ENCODE measurements at regions not wholly inside any gene's neighbourhood (a gene's known extent, or its start where the extent isn't known, plus 50 kb on each side); places are given as distances from the start of the nearest gene placed in this dataset.
"Not testable (repeated sequence)": the region's sequence is repeated elsewhere in the genome, so short reads cannot be mapped to it uniquely, and the experiment has no call there.

DNA sequence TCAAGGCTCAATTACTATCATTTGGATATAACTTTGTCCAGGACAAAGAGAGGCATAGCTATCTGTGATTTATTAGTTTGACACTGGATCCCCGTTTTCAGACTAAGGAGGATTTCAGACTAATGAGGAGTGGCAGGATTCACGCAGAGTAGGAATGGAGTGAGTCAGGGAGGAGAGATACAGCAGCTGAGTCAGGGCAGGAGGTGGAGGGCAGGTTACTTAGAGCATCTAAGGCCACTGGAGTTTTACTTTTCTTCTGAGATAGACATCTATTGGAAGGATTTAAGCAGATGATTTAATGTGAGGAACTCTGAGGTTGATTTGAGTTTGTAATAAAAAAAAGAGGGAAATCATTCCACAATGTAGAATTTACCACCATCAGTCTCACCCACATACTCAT, 110.6 kb downstream of the RPIA start:
- H3K4me1 Mint-ChIP-seq; POLR2A ChIA-PET; H3K9me3 Mint-ChIP-seq; H3K27me3 Mint-ChIP-seq (ENCODE audit: low read depth); H3K4me3 Mint-ChIP-seq; ATAC-seq; DNase-seq (ENCODE audit: low spot score); CTCF ChIA-PET; H3K27ac Mint-ChIP-seq; H3K36me3 Mint-ChIP-seq: not testable (repeated sequence)

DNA sequence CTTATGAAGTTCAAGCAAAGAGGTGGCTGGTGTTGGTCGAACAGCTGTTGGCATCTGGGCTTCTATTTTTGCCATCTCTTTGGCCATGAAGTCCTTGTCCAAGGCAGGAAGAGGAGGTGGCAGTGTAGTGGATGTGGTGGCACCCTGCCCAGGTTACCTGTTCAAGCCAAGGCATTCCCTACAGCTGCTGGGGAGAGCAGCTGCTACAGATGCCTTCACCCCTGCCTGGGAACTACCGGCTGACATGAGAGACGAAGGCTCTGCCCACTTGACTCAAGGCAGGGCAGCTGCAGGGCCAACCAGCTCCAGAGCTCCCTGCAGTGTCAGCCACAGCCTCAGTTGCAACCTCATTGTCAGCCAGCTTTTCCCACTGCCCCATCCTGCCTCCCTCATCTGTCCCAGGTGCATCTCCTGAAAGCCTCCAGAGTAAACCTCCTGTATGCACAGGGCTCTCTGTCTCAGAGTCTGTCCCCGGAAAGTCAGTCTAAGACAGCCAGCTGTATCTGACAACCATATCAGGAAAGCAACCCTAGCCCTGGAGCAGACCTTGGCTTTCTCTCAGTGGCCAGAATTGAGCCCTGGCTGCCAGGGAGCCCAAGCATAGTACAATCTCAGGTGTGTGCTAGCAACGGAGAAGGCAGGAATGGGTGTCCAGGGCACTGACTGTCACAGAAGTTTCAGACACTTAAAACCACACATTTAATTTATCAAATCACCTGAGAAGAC, 115.9 kb downstream of the RPIA start:
- Mint-ChIP-seq H3K4me3 (no peak overlapping the region), H3K27ac (no peak overlapping the region), H3K27me3 (ENCODE audit: low read depth) (no peaks in the 10 kb centered on the region; the same call in 1 of the 2 replicates), H3K4me1 (no peaks in the 10 kb centered on the region), H3K9me3 (peaks cover 7% of the 10 kb centered on the region), H3K36me3 (peaks cover 4% of the 10 kb centered on the region; the same call in 1 of the 2 replicates)
- ATAC-seq = no peak
- CTCF ChIA-PET = no interaction called here
- TF ChIP-seq ZNF423 (CRISPR knock-in tag; IDR thresholded peaks at IDR 0.05) (no peak), RORB (CRISPR knock-in tag; IDR thresholded peaks at IDR 0.05) (no peak), ZNF219 (CRISPR knock-in tag; IDR thresholded peaks at IDR 0.05; ENCODE audit: borderline replicate concordance) (no peak), SMAD4 (CRISPR knock-in tag; IDR thresholded peaks at IDR 0.05) (no peak), SMAD3 (CRISPR knock-in tag; IDR thresholded peaks at IDR 0.05; ENCODE audit: borderline replicate concordance) (no peak), IRF2 (CRISPR knock-in tag; IDR thresholded peaks at IDR 0.05; ENCODE audit: borderline replicate concordance, low read depth) (no peak), NFE2L1 (CRISPR knock-in tag; IDR thresholded peaks at IDR 0.05) (no peak), ERG (CRISPR knock-in tag; IDR thresholded peaks at IDR 0.05) (no peak), ZMAT4 (CRISPR knock-in tag; IDR thresholded peaks at IDR 0.05) (no peak), HMGA2 (CRISPR knock-in tag; IDR thresholded peaks at IDR 0.05) (no peak), CREB1 (CRISPR knock-in tag; IDR thresholded peaks at IDR 0.05) (no peak), CREM (CRISPR knock-in tag; IDR thresholded peaks at IDR 0.05) (no peak), MXD4 (CRISPR knock-in tag; IDR thresholded peaks at IDR 0.05; ENCODE audit: borderline replicate concordance) (no peak), ZNF671 (CRISPR knock-in tag; IDR thresholded peaks at IDR 0.05) (no peak)
- TF ChIP-seq, protein P1, sequence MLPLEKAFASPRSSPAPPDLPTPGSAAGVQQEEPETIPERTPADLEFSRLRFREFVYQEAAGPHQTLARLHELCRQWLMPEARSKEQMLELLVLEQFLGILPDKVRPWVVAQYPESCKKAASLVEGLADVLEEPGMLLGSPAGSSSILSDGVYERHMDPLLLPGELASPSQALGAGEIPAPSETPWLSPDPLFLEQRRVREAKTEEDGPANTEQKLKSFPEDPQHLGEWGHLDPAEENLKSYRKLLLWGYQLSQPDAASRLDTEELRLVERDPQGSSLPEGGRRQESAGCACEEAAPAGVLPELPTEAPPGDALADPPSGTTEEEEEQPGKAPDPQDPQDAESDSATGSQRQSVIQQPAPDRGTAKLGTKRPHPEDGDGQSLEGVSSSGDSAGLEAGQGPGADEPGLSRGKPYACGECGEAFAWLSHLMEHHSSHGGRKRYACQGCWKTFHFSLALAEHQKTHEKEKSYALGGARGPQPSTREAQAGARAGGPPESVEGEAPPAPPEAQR (CRISPR knock-in tag; IDR thresholded peaks at IDR 0.05) = no peak
- TF ChIP-seq, protein P2, sequence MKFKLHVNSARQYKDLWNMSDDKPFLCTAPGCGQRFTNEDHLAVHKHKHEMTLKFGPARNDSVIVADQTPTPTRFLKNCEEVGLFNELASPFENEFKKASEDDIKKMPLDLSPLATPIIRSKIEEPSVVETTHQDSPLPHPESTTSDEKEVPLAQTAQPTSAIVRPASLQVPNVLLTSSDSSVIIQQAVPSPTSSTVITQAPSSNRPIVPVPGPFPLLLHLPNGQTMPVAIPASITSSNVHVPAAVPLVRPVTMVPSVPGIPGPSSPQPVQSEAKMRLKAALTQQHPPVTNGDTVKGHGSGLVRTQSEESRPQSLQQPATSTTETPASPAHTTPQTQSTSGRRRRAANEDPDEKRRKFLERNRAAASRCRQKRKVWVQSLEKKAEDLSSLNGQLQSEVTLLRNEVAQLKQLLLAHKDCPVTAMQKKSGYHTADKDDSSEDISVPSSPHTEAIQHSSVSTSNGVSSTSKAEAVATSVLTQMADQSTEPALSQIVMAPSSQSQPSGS (CRISPR knock-in tag; IDR thresholded peaks at IDR 0.05; ENCODE audit: borderline replicate concordance, low read depth) = no peak
- TF ChIP-seq, protein P3, sequence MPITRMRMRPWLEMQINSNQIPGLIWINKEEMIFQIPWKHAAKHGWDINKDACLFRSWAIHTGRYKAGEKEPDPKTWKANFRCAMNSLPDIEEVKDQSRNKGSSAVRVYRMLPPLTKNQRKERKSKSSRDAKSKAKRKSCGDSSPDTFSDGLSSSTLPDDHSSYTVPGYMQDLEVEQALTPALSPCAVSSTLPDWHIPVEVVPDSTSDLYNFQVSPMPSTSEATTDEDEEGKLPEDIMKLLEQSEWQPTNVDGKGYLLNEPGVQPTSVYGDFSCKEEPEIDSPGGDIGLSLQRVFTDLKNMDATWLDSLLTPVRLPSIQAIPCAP (CRISPR knock-in tag; IDR thresholded peaks at IDR 0.05) = no peak
- TF ChIP-seq, protein P4, sequence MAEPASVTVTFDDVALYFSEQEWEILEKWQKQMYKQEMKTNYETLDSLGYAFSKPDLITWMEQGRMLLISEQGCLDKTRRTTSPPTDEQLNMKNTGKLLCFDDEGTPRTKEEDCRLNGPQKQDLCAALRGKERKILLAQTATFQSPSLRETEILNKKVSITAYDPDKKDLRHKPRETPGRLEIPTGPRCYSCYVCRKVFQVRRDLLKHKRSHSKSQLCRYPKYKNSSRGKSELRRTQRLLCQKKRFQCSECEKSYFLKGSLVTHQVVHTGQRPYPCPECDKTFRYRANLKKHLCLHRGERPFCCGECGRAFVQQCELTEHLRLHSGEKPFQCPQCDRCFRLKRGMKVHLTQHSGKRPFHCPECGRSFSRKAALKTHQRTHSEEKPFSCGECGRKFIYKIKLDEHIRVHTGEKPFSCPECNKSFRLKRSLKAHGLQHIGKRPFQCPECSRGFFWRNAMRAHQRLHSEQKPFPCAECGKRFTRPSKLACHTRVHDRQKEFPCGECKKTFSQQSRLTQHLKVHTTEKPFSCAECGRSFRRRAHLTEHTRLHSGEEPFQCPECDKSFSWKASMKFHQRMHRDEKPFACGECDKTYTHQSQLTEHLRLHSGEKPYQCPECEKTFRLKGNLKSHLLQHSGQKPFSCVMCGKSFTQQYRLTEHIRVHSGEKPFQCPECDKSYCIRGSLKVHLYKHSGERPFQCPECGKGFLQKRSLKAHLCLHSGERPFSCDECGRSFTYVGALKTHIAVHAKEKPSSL (CRISPR knock-in tag; conservative IDR thresholded peaks at IDR 0.05) = no peak
- TF ChIP-seq, protein P5, sequence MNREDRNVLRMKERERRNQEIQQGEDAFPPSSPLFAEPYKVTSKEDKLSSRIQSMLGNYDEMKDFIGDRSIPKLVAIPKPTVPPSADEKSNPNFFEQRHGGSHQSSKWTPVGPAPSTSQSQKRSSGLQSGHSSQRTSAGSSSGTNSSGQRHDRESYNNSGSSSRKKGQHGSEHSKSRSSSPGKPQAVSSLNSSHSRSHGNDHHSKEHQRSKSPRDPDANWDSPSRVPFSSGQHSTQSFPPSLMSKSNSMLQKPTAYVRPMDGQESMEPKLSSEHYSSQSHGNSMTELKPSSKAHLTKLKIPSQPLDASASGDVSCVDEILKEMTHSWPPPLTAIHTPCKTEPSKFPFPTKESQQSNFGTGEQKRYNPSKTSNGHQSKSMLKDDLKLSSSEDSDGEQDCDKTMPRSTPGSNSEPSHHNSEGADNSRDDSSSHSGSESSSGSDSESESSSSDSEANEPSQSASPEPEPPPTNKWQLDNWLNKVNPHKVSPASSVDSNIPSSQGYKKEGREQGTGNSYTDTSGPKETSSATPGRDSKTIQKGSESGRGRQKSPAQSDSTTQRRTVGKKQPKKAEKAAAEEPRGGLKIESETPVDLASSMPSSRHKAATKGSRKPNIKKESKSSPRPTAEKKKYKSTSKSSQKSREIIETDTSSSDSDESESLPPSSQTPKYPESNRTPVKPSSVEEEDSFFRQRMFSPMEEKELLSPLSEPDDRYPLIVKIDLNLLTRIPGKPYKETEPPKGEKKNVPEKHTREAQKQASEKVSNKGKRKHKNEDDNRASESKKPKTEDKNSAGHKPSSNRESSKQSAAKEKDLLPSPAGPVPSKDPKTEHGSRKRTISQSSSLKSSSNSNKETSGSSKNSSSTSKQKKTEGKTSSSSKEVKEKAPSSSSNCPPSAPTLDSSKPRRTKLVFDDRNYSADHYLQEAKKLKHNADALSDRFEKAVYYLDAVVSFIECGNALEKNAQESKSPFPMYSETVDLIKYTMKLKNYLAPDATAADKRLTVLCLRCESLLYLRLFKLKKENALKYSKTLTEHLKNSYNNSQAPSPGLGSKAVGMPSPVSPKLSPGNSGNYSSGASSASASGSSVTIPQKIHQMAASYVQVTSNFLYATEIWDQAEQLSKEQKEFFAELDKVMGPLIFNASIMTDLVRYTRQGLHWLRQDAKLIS (CRISPR knock-in tag; IDR thresholded peaks at IDR 0.05; ENCODE audit: borderline replicate concordance) = no peak
- no peak for DNase-seq (ENCODE audit: low spot score)
- POLR2A ChIA-PET = no interaction called here
